SU-DHL-6 (cell line): ENCODE measurements at regions not wholly inside any gene's neighbourhood (a gene's known extent, or its start where the extent isn't known, plus 50 kb on each side); places are given as distances from the start of the nearest gene placed in this dataset.
A peak's percentile ranks its signal among the peaks of the same experiment; 100 is the strongest.

Experiments used
- H2AFZ ChIP-seq: fragments of 200-600 bp; sonication (generic); 2 replicates; pipeline ENCODE4 v1.6.1; 2014; ENCODE audit warnings: low read depth, mild to moderate bottlenecking, moderate library complexity, mixed read lengths, antibody characterized with exemption, low read length; ENCODE audit not compliant: severe bottlenecking
- H3F3A ChIP-seq: fragments of 200-600 bp; shearing (Covaris generic); 2 replicates; pipeline ENCODE4 v1.6.0; 2016; ENCODE audit warnings: antibody characterized with exemption, mild to moderate bottlenecking; ENCODE audit not compliant: insufficient read depth
- H3K27ac ChIP-seq: fragments of 200-600 bp; sonication (generic); 2 replicates; pipeline ENCODE4 v1.5.1; 2016; ENCODE audit warnings: low read depth, mild to moderate bottlenecking, low read length, moderate library complexity, mixed read lengths
- H3K27me3 ChIP-seq: fragments of 200-600 bp; sonication (generic), shearing (Covaris generic); 2 replicates; pipeline ENCODE4 v1.6.0; 2014; ENCODE audit warnings: mild to moderate bottlenecking, low read length
- H3K36me3 ChIP-seq: fragments of 200-600 bp; sonication (generic); 2 replicates; pipeline ENCODE4 v1.6.1; 2014; ENCODE audit warnings: mild to moderate bottlenecking, low read length, mixed read lengths
- H3K4me2 ChIP-seq: fragments of 300-600, 200-600 bp; shearing (Covaris generic), sonication (generic); 2 replicates; pipeline ENCODE4 v1.6.0; 2014; ENCODE audit warnings: low read length, low read depth, mild to moderate bottlenecking; ENCODE audit not compliant: poor library complexity, severe bottlenecking
- H3K4me3 ChIP-seq: fragments of 200-600 bp; sonication (generic); 2 replicates; pipeline ENCODE4 v1.5.1; 2014; ENCODE audit warnings: antibody characterized with exemption, low read length, mild to moderate bottlenecking, mixed read lengths; ENCODE audit not compliant: insufficient read depth, poor library complexity, severe bottlenecking
- H3K79me2 ChIP-seq: fragments of 200-600 bp; sonication (generic); 2 replicates; pipeline ENCODE4 v1.6.1; 2014; ENCODE audit warnings: mild to moderate bottlenecking, low read length, moderate library complexity; ENCODE audit not compliant: insufficient read depth
- H3K9ac ChIP-seq: fragments of 200-600 bp; sonication (generic); 2 replicates; pipeline ENCODE4 v1.7.0; 2014; ENCODE audit warnings: mild to moderate bottlenecking, low read length
- H3K9me2 ChIP-seq: fragments of 200-600 bp; sonication (generic); replicated peaks from 2 replicates; pipeline ENCODE4 v1.6.1; 2014; ENCODE audit warnings: low read length; ENCODE audit not compliant: insufficient read depth
- H3K9me3 ChIP-seq: fragments of 200-600 bp; sonication (generic); 2 replicates; pipeline ENCODE4 v1.6.1; 2014; ENCODE audit warnings: low read length, mixed read lengths; ENCODE audit not compliant: insufficient read depth
- H4K20me1 ChIP-seq: fragments of 200-600 bp; sonication (generic); 2 replicates; pipeline ENCODE4 v1.6.1; 2014; ENCODE audit warnings: low read depth, mild to moderate bottlenecking, antibody characterized with exemption, low read length, moderate library complexity, mixed read lengths
- EZH2phosphoT487 ChIP-seq: fragments of 200-600 bp; sonication (generic), shearing (Covaris generic); conservative IDR thresholded peaks from 2 replicates; pipeline ENCODE4 v1.6.1; 2018; ENCODE audit warnings: mild to moderate bottlenecking, antibody characterized with exemption, low read length, moderate library complexity, mixed read lengths
- TF ChIP-seq, protein P1 (sequence below): fragments of 200-600 bp; sonication (generic); IDR thresholded peaks from one replicate; pipeline ENCODE4 v1.5.1; 2017; ENCODE audit warnings: antibody characterized with exemption, mild to moderate bottlenecking, low read length, moderate library complexity; ENCODE audit not compliant: insufficient read depth, poor library complexity, severe bottlenecking

DNA sequence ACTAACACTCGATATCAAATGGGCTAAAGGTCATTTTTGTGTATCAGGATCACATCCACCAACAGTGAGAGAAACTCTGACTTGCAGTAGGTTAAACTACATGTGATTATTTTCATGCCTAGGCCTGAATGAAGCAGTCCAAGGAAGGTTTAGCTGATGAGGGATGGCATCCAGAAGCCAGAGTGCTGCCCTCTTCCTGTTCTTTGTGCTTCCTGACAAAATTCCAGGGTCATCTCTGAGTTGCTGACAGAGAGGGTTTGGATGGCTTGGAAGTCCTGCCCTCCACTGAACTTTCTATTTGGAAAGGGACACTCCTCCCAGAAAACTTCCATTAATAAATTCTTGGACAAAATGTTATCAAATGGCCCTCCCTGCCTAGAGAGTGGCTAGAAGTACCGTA, 728.3 kb upstream of the SLC10A2 start:
- no peak overlapping the region for H3K4me3 ChIP-seq
- no peak overlapping the region for H2AFZ ChIP-seq
- no peaks in the 10 kb centered on the region for H3K9me3 ChIP-seq
- H3K9me2 ChIP-seq, result no peaks in the 10 kb centered on the region
- no peaks in the 10 kb centered on the region for H3K79me2 ChIP-seq
- no peaks in the 10 kb centered on the region for H4K20me1 ChIP-seq
- no peaks in the 10 kb centered on the region for H3K27me3 ChIP-seq
- no peaks in the 10 kb centered on the region for H3F3A ChIP-seq
- H3K27ac ChIP-seq, result no peak overlapping the region
- H3K4me2 ChIP-seq, result no peak overlapping the region
- no peak overlapping the region for H3K9ac ChIP-seq
- no peaks in the 10 kb centered on the region for H3K36me3 ChIP-seq
- TF ChIP-seq, protein P1, sequence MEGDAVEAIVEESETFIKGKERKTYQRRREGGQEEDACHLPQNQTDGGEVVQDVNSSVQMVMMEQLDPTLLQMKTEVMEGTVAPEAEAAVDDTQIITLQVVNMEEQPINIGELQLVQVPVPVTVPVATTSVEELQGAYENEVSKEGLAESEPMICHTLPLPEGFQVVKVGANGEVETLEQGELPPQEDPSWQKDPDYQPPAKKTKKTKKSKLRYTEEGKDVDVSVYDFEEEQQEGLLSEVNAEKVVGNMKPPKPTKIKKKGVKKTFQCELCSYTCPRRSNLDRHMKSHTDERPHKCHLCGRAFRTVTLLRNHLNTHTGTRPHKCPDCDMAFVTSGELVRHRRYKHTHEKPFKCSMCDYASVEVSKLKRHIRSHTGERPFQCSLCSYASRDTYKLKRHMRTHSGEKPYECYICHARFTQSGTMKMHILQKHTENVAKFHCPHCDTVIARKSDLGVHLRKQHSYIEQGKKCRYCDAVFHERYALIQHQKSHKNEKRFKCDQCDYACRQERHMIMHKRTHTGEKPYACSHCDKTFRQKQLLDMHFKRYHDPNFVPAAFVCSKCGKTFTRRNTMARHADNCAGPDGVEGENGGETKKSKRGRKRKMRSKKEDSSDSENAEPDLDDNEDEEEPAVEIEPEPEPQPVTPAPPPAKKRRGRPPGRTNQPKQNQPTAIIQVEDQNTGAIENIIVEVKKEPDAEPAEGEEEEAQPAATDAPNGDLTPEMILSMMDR, result no peak
- no peak for TF ChIP-seq EZH2phosphoT487

DNA sequence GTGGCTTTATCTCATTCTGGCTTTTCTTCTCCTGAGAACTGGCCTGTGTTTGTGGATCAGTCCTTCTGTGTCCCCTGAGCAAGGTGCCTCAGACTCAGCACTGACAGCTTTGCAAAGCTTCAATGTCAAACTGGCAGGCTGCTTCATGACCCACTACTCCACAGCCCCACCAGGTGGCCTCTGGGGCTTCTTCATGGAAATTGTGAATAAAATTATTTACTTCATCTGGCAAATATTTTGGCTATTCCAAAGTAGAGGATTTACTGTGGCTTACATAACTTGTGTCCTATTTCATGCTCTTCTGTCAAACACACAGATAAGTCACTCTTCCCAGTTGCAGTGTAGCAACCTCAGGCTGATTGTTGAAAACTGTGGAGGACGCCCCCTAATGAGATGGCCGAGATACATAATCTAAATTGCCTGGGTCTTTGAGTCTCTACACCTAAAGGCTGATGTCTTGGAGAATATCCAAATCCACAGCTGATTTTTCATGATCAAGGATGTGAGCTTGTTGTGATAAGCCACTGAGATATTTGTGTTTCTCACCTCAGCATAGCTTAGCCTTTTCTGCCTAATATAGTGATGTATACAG, 721.9 kb upstream of the SLC10A2 start:
- no peaks in the 10 kb centered on the region for H3K27me3 ChIP-seq
- no peaks in the 10 kb centered on the region for H3K9me2 ChIP-seq
- H3F3A ChIP-seq, result no peaks in the 10 kb centered on the region
- H3K36me3 ChIP-seq, result no peaks in the 10 kb centered on the region
- no peaks in the 10 kb centered on the region for H4K20me1 ChIP-seq
- no peak overlapping the region for H3K4me2 ChIP-seq
- H3K27ac ChIP-seq, result no peak overlapping the region
- no peaks in the 10 kb centered on the region for H3K79me2 ChIP-seq
- H3K9ac ChIP-seq, result no peak overlapping the region
- no peak for TF ChIP-seq EZH2phosphoT487
- TF ChIP-seq, protein P1, result peak; percentile 39
- no peak overlapping the region for H2AFZ ChIP-seq
- no peaks in the 10 kb centered on the region for H3K9me3 ChIP-seq
- H3K4me3 ChIP-seq, result no peak overlapping the region

DNA sequence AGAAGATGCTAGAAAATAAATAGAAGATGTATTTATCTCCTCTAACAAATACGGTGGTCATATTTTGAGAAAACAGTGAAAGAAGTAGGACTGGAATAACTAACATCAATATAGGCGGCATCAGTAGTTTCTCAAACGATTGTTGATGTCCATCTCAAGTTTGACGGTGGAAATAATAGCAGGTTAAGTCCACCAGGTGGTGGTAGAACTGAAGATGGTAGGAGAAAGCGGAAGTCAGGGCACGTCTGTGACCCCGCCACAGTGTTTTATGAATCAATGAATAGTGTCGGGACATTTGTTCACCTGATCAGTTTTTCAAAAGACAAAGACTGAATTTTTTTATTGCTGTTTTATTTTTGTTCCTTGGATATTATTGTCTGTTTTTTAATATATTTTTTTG, 706.4 kb upstream of the SLC10A2 start:
- Histone ChIP-seq H3K4me3 (no peak overlapping the region), H3F3A (no peaks in the 10 kb centered on the region), H3K9ac (no peak overlapping the region), H3K27ac (no peak overlapping the region), H3K4me2 (no peak overlapping the region), H3K36me3 (no peaks in the 10 kb centered on the region), H2AFZ (no peak overlapping the region), H3K79me2 (no peaks in the 10 kb centered on the region), H3K27me3 (no peaks in the 10 kb centered on the region), H3K9me2 (no peaks in the 10 kb centered on the region), H3K9me3 (no peaks in the 10 kb centered on the region), H4K20me1 (no peaks in the 10 kb centered on the region)
- no peak for TF ChIP-seq EZH2phosphoT487
- TF ChIP-seq, protein P1, result no peak

DNA sequence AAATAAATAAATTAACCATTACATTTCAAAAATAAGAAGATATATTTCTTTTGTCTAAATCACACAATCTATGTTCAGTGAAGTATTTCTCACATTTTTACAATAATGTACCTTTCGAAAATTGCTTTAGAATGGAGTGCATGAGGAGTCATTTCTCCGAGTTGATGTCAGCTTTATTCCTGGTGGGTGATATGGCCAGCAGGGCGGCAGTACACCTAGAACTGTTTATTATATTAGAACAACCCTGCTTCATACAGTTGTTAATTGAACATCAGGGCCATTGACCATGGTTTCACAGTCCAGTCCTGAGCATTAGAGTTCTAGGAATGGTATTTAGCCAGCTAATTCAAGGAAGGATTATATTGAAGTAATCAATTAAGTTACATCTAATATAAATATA, 696.3 kb upstream of the SLC10A2 start:
- TF ChIP-seq, protein P1, result no peak
- no peak for TF ChIP-seq EZH2phosphoT487
- H3K9me3 ChIP-seq, result no peaks in the 10 kb centered on the region
- no peaks in the 10 kb centered on the region for H3K9me2 ChIP-seq
- H3F3A ChIP-seq, result no peaks in the 10 kb centered on the region
- no peaks in the 10 kb centered on the region for H3K27me3 ChIP-seq
- no peaks in the 10 kb centered on the region for H3K79me2 ChIP-seq
- H3K4me3 ChIP-seq, result no peak overlapping the region
- no peak overlapping the region for H3K27ac ChIP-seq
- no peak overlapping the region for H3K9ac ChIP-seq
- no peak overlapping the region for H3K4me2 ChIP-seq
- no peaks in the 10 kb centered on the region for H4K20me1 ChIP-seq
- no peaks in the 10 kb centered on the region for H3K36me3 ChIP-seq
- no peak overlapping the region for H2AFZ ChIP-seq
